AG10803 (cell line): ENCODE measurements at regions not wholly inside any gene's neighbourhood (a gene's known extent, or its start where the extent isn't known, plus 50 kb on each side); places are given as distances from the start of the nearest gene placed in this dataset.

Experiments
- DNase-seq: peaks from one replicate; pipeline ENCODE4 v3.0.0; 2010; ENCODE audit warnings: low read depth
- H3K4me3 ChIP-seq: 2 replicates; pipeline ENCODE4 v1.5.1; 2011; ENCODE audit warnings: mild to moderate bottlenecking, low read length, control low read depth
- TF ChIP-seq, protein P1 (sequence below): conservative IDR thresholded peaks from 2 replicates; pipeline ENCODE4 v1.5.1; 2011; ENCODE audit warnings: mild to moderate bottlenecking, low read length, control low read depth, inconsistent platforms

DNA sequence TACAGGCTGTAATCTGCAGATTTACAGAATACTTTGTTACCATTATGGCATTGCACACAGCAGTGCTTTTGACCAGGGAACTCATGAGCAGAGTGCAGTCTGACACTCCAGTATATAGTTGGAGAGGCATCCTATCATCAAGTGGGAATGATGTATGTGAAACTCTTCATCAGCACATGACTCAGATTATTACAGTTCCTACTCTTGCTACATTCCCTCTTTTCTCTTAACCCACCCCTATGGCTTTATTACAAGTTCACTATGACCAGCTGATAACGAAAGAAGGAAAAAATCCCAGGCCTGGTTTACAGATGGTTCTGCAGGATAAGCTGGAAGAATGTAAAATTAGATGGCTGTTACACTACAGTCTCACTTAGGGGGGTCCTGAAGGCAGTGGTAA is 385.9 kb downstream of the RASEF start:
- H3K4me3 ChIP-seq: no peak overlapping the region
- DNase-seq: no peak
- TF ChIP-seq, protein P1, sequence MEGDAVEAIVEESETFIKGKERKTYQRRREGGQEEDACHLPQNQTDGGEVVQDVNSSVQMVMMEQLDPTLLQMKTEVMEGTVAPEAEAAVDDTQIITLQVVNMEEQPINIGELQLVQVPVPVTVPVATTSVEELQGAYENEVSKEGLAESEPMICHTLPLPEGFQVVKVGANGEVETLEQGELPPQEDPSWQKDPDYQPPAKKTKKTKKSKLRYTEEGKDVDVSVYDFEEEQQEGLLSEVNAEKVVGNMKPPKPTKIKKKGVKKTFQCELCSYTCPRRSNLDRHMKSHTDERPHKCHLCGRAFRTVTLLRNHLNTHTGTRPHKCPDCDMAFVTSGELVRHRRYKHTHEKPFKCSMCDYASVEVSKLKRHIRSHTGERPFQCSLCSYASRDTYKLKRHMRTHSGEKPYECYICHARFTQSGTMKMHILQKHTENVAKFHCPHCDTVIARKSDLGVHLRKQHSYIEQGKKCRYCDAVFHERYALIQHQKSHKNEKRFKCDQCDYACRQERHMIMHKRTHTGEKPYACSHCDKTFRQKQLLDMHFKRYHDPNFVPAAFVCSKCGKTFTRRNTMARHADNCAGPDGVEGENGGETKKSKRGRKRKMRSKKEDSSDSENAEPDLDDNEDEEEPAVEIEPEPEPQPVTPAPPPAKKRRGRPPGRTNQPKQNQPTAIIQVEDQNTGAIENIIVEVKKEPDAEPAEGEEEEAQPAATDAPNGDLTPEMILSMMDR: no peak

DNA sequence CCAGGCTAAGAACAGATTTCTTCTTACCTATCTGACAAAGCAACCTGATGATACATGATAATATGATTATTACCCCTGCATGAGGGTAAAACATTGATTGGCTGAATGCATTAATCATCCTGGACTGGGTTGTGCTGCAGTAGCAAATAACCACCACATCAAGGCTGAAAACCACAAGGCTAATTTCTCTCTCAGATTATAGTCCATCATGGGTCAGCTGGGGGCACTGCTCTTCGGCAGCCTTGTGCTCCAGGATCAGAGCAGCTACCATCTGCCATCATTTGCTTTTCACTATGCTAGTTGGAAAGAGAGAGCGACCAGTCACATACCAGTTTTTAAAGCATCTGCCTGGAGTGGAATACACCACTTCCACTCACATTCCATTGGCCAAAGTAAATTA is 383.5 kb downstream of the RASEF start:
- TF ChIP-seq, protein P1: no peak
- DNase-seq: no peak
- H3K4me3 ChIP-seq: no peak overlapping the region

DNA sequence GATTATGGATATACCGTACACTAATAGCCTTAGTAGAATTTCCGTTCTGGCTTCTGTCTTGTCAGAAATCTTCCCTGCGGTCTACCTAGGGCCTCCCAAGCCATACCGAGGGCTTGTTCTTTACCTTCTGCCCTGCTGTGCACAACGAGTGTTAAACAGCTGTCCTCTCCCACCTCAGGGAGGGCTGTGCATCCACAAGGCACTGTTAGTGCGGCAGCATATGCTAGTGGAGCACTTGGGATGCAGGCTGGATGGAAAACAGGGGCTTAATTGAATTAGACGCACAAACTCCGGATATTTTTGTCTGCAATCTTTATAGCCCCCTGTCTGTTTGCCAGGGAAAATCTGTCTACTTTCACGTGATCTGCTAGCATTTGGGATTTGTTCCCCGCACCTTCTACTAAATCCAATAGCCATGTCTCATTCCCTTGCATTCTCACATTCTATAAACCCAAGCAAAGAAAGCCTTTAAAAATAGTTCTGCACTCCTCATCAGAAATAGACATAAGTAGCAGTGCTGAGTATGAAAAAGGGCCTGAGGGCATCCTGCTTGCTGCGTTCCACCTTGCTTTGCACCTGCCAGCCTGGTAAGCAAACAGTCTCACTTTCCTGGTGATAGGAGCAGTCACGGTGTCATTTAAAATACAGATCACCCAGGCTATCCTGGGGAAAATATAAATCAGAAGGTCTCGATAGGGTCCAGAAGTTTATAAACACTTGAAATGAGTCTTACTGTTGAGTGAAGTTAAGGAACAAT is 382.6 kb downstream of the RASEF start:
- DNase-seq: no peak
- TF ChIP-seq, protein P1: no peak
- H3K4me3 ChIP-seq: no peak overlapping the region

DNA sequence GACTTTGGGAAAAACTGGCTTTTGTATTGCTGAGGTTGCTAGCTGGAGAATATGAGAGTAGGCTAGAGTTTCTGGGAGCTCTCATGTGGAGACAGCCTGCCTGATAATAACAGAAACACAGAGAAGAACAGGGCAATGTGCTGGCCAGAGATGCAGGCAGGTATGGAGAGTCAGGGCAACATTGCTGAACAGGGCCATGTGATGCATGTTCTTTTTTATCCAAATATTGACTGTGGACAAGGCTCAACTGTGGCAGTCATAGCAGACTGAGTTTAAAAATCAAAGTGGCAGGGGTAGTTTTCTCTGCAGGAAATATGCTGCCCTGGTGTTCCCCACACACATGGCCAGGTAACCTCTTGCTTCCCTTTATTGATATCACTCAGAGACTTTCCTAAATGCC is 381.1 kb downstream of the RASEF start:
- TF ChIP-seq, protein P1: no peak
- no peak for DNase-seq
- H3K4me3 ChIP-seq: no peak overlapping the region

DNA sequence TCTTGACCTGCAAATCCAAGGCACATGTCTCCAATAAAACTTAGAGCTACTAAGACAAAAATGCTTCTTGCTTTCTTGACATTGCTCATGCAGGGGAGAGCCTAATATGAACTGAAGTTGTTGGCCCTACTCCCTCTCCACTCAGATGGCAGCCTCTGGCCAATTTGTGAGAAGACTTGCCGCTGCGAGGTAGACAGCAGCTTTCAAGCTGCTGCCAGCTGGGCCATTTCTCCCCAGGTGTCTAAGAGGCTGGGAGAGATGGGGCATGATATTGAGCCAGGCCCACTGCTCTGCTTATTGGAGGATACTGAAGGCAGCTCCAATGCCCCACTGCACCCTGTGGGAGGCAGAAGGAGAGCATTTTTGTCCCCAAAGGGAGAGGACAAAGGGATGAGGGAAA is 380.5 kb downstream of the RASEF start:
- TF ChIP-seq, protein P1: no peak
- no peak overlapping the region for H3K4me3 ChIP-seq
- no peak for DNase-seq

DNA sequence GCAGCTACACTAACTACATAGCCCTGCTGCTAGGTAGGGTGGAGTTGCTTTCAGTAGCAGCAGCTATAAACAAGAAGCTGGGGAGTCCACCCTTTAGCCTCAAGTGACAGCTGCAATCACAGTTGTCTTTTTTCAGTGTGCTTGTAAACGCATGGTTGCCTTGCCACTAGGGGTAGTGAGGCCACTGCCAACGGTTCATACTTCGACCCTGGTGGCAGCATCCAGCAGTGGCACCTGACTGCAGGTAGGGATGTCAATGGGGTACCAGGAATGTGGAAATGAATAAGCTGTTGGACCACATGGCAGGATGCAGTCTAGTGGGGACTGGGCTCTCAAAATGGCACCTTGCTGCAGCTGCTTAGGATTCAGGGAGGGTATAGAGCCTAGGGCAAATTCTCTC is 367.2 kb downstream of the RASEF start:
- no peak overlapping the region for H3K4me3 ChIP-seq
- TF ChIP-seq, protein P1: no peak
- DNase-seq: no peak

DNA sequence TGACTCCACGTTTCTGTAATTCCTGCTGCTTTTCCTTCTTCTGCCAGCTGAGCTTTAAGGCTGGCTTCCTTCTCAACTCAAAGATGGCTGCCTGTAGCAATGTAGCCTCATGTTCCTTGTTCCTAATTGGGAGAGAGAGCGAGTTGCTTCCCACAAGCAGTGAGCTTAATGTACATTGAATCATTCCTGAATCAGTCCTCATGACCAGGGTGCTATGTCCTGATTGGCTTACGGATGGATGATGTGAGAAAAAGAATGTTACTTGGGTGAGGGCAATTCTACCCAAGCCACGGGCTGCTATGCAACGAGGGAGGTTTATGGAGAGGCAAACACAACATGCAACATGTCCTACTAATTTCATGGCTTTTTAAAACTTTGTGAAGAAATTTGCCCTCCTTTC is 356.2 kb downstream of the RASEF start:
- DNase-seq: no peak
- TF ChIP-seq, protein P1: no peak
- H3K4me3 ChIP-seq: no peak overlapping the region
